Thyroid gland (tissue), 4 donors: ENCODE measurements at regions not wholly inside any gene's neighbourhood (a gene's known extent, or its start where the extent isn't known, plus 50 kb on each side); places are given as distances from the start of the nearest gene placed in this dataset.

ENCODE experiments used
- DNase-seq, 2 donors: peaks; one replicate each; pipeline ENCODE4 v3.0.0-alpha.2; 2019
- H3K27ac ChIP-seq, 3 donors: fragments of 200-600 bp; sonication (generic); 1 replicate in 2 of 3; 2 replicates in 1 of 3; pipeline ENCODE4 v1.5.1; 2016 to 2019; ENCODE audit warnings: mild to moderate bottlenecking in 1 of 3, moderate library complexity in 1 of 3
- H3K27me3 ChIP-seq: fragments of 200-600 bp; sonication (generic); one replicate; pipeline ENCODE4 v1.5.1; 2019
- H3K36me3 ChIP-seq, 2 donors: fragments of 200-600 bp; sonication (generic); one replicate each; pipeline ENCODE4 v1.5.1; 2016 to 2019
- H3K4me1 ChIP-seq, 2 donors: fragments of 200-600 bp; sonication (generic); one replicate each; pipeline ENCODE4 v1.5.1; 2017 to 2019
- H3K4me3 ChIP-seq, 3 donors: fragments of 200-600 bp; sonication (generic); replicated peaks in 1 of 3; 1 replicate in 2 of 3; 2 replicates in 1 of 3; pipeline ENCODE4 v1.5.1; 2016; ENCODE audit warnings: mild to moderate bottlenecking in 1 of 3
- H3K9me3 ChIP-seq: fragments of 200-600 bp; sonication (generic); one replicate; pipeline ENCODE4 v1.5.1; 2017
- CTCF ChIP-seq, 6 experiments: fragments of 200-600 bp in 3 of 6; fragments of 450-650 bp in 3 of 6; sonication (generic) in 3 of 6; IDR thresholded peaks; one replicate each; pipeline ENCODE4 v1.5.1; 2016 to 2019; ENCODE audit warnings: antibody characterized with exemption in 6 of 6, mild to moderate bottlenecking in 2 of 6, inconsistent platforms in 1 of 6, moderate library complexity in 1 of 6
- POLR2A ChIP-seq, 2 donors: fragments of 450-650 bp; IDR thresholded peaks; one replicate each; pipeline ENCODE4 v1.6.1; 2017; ENCODE audit warnings: antibody characterized with exemption in 2 of 2, mild to moderate bottlenecking in 2 of 2, moderate library complexity in 1 of 2
- WGBS, 2 donors: methylation state at CpG; one replicate each; pipeline ENCODE4 v1.1.5; 2017; 5-methylcytosine and 5-hydroxymethylcytosine counted together
- intact Hi-C: fragments of 100-400 bp; cut with DNase I; formaldehyde crosslinking; loops from one replicate; pipeline ENCODE4 v1.15.1; 2023

- Histone ChIP-seq H3K9me3 (no peaks in the 10 kb centered on the region), H3K4me1 (no peaks in the 10 kb centered on the region), H3K27me3 (no peaks in the 10 kb centered on the region), H3K36me3 (no peaks in the 10 kb centered on the region), H3K4me3 (no peak overlapping the region), H3K27ac (no peak overlapping the region)
- intact Hi-C loops = no loop called here
- DNase-seq = no peak
- 81 to 88% methylated on average over 11 of the region's 11 CpGs for WGBS, 2 donors
- TF ChIP-seq CTCF (IDR thresholded peaks at IDR 0.05) = no peak
- TF ChIP-seq POLR2A (IDR thresholded peaks at IDR 0.05) = no peak
Measured at GRCh38 chr16:6377956-6378355, 954.7 kb upstream of the RBFOX1 start.

- Histone ChIP-seq H3K9me3 (no peaks in the 10 kb centered on the region), H3K4me3 (no peak overlapping the region), H3K4me1 (no peaks in the 10 kb centered on the region), H3K27ac (no peak overlapping the region), H3K36me3 (no peaks in the 10 kb centered on the region), H3K27me3 (no peaks in the 10 kb centered on the region)
- intact Hi-C loops = no loop called here
- 29 to 45% methylated on average over 4 to 8 of the region's 8 CpGs for WGBS, 2 donors
- DNase-seq = no peak
- TF ChIP-seq POLR2A (IDR thresholded peaks at IDR 0.05) (no peak), CTCF (IDR thresholded peaks at IDR 0.05) (no peak)
Measured at GRCh38 chr16:6375465-6376075, 957.1 kb upstream of the RBFOX1 start.

- Histone ChIP-seq H3K4me3 (no peak overlapping the region), H3K27ac (no peak overlapping the region), H3K36me3 (no peaks in the 10 kb centered on the region), H3K4me1 (no peaks in the 10 kb centered on the region), H3K9me3 (no peaks in the 10 kb centered on the region), H3K27me3 (no peaks in the 10 kb centered on the region)
- intact Hi-C loops = no loop called here
- TF ChIP-seq CTCF (IDR thresholded peaks at IDR 0.05) (no peak), POLR2A (IDR thresholded peaks at IDR 0.05) (no peak)
- whole genome bisulfite sequencing, 2 donors = 15 to 21% methylated on average over 3 of the region's 3 CpGs
- DNase-seq = no peak
Measured at GRCh38 chr16:6374821-6375220, 957.8 kb upstream of the RBFOX1 start.

GRCh38 chr16:6364846-6365245, 967.8 kb upstream of the RBFOX1 start:
- no peak for DNase-seq
- no peak overlapping the region for H3K4me3 ChIP-seq
- no peaks in the 10 kb centered on the region for H3K27me3 ChIP-seq
- intact Hi-C loops = no loop called here
- no peak for TF ChIP-seq CTCF (IDR thresholded peaks at IDR 0.05)
- TF ChIP-seq POLR2A (IDR thresholded peaks at IDR 0.05) = no peak
- H3K4me1 ChIP-seq = no peaks in the 10 kb centered on the region
- no peaks in the 10 kb centered on the region for H3K36me3 ChIP-seq
- 90 to 92% methylated on average over 3 of the region's 3 CpGs for WGBS, 2 donors
- no peaks in the 10 kb centered on the region for H3K9me3 ChIP-seq
- no peak overlapping the region for H3K27ac ChIP-seq

GRCh38 chr16:6363896-6364607, 968.6 kb upstream of the RBFOX1 start:
- Histone ChIP-seq H3K27ac (no peak overlapping the region), H3K36me3 (no peaks in the 10 kb centered on the region), H3K4me1 (no peaks in the 10 kb centered on the region), H3K4me3 (no peak overlapping the region), H3K9me3 (no peaks in the 10 kb centered on the region), H3K27me3 (no peaks in the 10 kb centered on the region)
- intact Hi-C loops = no loop called here
- TF ChIP-seq CTCF (IDR thresholded peaks at IDR 0.05) = no peak
- no peak for TF ChIP-seq POLR2A (IDR thresholded peaks at IDR 0.05)
- WGBS, 2 donors = 73 to 78% methylated on average over 6 of the region's 6 CpGs
- DNase-seq = no peak
